Mucosa of gallbladder (tissue), 1 donor: ENCODE measurements at regions not wholly inside any gene's neighbourhood (a gene's known extent, or its start where the extent isn't known, plus 50 kb on each side); places are given as distances from the start of the nearest gene placed in this dataset.
A peak's percentile ranks its signal among the peaks of the same experiment; 100 is the strongest.

Experiments
- DNase-seq: peaks from one replicate; pipeline ENCODE4 v3.0.0-alpha.2; 2020; ENCODE audit warnings: low spot score
- donor health status: DM: no; HTN: no; CAD: no.

DNA sequence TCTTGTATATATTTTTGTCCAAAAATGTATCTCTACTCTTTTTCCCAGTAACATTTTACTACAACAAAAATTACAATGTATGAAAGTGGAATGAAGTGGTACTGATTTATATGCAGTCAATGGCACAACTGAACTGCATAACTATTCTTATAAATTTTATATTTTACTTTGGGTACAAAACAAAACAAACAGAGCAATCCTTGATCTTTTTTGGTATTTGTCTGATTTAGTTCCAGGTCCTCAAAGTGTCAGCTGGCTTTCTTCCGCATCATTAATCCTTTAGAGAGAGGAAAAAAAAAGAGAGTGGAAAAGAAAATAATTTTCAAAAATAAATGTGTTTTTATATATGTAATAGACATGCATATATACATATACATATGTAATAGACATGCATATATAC lies 252.4 kb upstream of the SLIT2 start:
- DNase-seq = no peak

DNA sequence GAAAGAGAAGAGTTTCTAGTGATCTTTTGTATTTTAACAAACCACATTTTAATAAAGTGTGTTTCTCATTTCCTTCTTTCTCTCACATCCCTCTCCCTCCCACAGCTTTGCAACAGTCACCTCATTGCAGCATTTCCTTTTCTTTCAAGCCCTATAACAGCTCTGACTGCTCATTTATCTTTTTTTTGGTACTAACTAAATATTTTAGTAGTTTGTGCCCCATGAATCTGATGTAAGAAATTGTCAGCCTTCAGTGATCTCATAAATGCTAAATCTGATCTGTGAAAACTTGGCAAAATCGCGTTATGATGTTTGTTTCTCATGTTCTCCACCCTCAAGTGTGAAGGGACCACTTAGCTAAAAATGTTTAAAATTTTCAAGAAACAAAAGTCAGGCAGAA lies 258.5 kb upstream of the SLIT2 start:
- no peak for DNase-seq

DNA sequence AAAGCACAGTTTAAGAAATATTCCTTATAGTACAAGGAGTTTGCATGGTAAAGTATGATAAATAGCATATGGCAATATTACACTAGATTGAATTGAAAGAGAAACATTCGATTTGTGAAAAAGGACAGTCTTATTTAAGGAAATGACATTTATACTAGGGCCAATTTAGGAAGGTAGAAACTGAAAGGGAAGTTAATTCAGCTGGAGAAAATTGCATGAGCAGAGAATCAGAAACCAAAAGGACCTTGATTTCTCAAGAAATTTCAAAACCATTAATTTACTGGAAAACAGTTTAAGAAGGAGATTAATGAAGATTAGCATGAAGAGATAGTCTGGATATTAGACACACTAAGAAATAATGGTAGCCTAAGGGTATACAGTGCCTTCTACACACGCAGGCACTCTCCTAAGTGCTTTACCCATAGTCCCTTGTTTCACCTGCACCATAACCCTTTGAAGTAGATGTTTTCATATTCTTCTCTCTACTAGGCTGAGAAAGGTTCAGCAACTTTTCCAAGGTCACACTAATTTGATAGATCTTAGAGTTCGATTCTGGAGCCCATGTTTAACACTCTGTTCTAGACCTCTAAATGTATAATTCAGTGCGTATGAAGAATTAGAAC lies 259.1 kb upstream of the SLIT2 start:
- DNase-seq = no peak

DNA sequence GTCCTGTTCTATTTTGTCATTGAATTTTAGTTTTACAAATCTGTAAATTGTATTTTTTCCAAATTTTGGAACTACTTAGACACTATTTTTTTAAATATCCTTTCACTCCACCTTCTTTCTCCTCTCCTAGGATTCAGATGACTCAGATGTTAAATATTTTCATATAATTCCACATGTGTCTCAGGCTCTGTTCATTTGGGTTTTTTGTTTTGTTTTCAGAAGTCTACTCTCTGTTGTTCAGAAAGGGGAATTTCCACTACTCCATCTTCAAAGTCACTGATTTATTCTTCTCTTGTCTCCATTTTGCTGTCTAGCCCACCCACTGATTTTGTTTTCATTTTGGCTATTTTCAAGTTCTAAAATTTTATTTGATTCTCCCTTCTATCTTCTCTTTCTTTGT lies 264.0 kb upstream of the SLIT2 start:
- DNase-seq = no peak

DNA sequence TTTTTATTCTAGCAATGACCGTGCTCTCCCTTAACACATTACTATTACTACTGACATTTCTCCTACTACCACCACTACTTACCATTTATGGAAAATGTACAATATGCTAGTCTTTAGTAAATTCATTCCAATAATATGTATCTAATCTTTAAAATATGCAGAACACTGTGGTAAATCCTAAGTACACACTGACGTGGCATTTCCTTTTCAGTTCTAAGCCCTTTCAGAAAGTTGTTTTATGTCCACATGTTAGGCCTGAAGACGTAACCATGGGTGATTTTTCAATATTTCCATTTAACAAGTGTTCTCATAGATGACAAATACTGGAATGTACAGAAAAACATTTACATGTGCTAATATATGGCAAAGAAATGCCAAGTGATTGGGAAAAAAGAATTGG lies 268.6 kb upstream of the SLIT2 start:
- DNase-seq = no peak

DNA sequence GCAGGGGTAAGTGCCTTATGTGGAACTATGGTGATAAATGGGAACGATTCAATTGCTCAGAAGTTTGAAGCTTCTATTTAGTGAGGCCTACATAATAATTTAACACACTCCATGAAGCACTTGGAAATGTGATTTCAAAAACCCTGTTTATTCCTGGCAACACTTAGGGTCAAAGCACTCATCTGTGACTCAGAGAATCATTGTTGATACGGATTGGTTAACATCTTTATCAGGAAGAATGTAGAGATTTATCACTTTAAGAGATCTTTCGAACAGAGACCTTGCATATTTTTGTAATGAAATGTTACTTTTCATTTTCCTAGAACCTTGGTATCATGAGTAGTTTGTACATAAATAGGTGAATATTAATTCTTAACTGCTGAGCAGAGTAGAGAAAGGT lies 269.1 kb upstream of the SLIT2 start:
- DNase-seq = no peak

DNA sequence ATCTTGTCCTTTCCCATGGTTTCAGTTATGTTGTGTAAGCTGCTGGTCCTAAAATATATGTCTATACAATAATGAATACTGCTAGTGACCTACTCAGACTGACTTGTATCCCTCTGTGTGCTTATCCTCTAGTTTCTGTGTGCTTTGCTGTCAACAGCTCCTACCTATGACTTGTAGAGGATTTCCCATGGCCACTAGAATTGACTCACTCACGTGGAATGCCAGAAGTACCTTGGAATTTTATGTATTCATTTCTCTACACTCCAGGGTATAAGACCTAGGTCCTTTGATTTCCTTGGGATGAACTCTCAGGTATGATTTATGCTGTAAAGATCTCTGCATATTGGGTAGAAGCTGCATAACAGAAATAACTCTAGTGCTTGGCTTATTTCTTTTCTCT lies 279.9 kb upstream of the SLIT2 start:
- no peak for DNase-seq

DNA sequence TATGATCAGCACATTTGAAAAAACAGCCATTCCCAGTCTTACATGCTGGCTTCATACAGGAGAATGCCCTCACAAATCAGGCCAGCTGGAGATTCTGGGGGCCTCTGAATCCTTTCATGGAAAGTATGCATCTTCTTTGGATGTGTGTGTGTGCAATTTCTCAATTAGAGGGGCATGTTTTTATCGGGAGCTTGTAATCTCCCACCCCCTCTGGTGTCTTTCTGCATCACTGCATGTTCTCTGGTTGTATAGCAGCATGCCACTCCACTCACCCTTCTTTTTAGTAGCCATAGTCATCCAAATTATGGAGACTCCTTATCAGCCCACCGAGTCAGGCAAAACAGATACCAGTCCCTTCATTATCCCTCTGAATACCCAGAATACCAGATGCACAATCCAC lies 282.2 kb upstream of the SLIT2 start:
- no peak for DNase-seq

DNA sequence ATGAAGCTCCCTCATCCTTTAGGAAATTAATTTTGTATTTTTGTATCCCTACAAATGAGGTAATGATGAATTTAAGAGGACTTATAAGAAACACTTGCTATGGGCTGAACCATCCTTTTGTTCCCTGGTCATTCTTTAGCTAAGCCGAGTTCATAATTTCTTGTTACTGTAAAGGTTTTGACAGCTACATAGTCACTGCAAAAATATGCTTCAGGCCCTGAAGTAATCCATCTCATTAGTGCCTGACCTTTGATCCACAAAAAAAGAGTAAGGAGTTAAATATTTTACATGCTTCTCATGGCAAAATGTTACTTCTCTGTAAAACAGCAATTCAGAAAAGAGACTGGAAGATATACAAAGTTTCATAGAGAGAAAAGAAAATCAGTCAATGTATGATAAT lies 290.6 kb upstream of the SLIT2 start:
- no peak for DNase-seq

DNA sequence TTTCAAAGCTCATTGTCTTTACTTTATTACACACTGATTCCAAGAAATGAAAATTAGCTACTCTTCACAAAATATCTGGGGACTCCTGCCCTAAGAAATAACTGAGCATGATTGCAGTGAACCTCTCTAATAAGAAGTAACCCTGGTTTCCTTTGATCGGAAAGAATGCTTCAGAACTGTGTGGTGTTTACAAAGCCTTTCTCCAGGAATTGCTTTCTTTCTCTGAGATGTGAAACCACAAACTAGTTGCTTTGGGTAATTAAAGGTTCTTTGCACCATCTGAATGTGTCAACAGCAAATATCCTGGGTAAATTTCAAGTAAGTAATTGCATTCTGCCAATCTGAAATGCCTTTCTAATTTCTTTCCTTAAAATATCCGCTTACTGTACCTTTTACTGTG lies 292.9 kb upstream of the SLIT2 start:
- DNase-seq = no peak

DNA sequence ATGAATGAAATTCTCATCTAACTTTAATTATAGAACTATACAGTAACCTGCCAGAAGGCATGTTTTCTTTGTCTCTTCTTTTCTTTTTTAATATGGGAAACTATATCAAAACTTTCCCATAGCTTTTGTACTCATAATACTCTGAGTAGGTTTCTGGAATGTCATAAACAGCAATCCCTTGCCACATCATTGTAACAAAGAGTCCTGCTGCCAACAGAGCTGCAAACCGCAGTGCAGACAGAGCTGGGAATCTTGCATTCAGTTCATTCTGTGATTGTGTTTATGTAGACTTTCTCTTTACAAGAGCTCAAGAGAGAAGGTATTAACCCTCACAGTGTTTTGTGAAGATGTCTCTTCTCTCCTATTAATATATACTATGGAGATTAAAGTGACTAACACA lies 304.4 kb upstream of the SLIT2 start:
- no peak for DNase-seq

DNA sequence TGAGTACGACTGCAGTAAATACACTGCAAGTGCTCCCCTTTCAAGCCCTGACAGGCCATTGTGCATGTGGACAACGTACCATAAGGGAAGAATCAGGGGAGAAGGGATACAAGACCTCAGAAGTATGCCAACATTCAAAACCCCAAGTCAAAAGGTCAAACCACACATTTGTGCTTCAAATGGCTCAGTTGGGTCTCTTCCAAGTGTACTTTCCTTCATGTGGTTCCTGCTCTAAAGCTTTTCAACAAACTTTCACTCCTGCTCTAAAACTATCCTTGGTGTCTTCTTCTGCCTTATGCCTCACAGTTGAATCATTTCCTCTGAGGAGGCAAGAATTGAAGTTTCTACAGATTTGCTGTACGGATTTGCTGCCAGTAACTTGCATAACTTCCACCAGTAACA lies 305.7 kb upstream of the SLIT2 start:
- DNase-seq = peak; percentile 10

DNA sequence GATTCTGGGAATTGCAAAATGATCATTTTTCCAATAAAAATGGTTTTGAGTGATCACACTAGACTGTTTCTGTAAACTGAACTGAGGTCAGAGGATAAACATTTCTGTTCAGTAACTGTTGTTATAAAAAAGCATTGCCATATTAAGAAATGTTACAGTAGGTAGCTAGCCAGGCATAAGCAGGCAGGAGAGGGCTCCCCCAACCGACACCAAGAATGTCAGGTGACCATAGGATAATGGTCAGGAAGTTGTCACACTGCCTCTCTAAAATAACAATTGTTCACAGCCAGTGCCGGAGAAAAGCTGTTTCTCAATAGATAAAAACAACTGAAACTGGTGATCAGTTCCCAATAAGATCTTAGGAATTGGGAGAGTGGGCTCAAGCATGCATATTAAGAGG lies 306.2 kb upstream of the SLIT2 start:
- no peak for DNase-seq

DNA sequence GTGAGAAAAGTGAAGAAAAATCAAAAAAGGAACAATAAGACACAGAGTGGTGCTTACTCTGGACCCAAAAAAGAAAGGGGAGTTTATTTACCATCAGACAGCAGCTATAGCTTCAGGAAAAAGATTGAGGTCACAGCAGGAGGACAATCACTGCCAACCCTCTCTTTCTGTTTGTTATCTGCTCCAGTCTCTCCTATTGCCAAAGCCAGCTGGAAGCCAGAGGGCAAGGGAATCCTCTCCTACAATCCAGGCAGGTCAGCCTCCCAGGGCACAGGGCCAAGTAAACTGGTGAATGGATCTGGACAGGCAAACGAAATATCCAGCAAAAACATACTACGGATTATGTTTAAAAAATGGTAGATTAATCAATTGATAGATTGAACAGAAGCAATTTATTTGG lies 306.9 kb upstream of the SLIT2 start:
- no peak for DNase-seq

DNA sequence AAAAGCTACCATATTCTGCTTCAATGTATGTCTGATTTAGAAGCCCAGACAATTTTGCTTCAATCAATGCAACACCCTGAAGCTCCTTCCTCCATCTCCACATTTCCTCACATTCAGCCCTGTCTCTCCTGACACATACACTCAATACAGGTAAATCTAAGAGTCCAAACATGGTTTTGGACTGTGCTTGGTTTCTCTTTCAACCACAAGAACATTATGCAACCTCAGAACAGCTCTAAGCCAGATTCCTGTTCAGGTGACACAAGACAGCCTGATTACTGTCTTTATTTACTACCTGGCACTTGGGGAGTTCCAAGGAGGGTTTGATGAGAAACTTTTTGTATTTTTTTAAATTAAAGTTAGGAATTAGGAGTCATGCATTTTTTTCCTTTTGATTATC lies 307.5 kb upstream of the SLIT2 start:
- no peak for DNase-seq

DNA sequence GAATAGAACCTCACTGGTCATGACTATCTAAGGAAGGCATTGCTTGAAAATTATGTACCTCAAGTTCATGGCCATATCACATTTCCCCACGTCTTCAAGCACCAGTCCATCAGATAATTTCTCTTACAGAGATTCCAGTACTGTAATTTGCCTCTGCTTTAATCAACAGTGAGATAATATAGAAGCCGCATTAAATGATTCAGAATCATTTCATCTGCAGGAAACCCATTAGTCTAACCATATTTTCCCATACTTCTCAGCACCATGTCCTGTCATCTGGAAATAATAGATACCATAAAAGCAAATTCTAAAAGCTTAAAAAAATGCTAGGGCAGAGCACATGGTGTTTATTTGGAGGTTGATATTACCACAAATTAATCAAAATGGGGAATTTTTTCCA lies 310.3 kb upstream of the SLIT2 start:
- no peak for DNase-seq

DNA sequence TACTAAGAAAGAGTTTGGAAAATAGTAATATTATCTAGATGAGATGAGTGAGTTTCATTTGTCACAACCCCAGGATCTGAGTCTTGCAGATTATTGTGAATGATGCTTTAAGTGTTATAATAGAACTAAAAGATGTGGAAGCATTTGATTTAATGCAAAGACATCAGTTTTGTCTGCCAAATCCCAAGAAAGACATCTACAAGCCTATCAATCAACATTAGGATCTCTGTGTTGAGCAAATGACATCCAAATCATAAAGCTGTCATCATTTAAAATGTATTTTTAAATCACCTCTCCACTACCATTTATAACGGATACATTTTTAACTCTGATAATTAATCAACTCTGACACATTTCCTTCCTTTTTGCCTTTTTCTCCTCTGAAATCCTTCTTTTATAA lies 310.8 kb upstream of the SLIT2 start:
- DNase-seq = no peak

DNA sequence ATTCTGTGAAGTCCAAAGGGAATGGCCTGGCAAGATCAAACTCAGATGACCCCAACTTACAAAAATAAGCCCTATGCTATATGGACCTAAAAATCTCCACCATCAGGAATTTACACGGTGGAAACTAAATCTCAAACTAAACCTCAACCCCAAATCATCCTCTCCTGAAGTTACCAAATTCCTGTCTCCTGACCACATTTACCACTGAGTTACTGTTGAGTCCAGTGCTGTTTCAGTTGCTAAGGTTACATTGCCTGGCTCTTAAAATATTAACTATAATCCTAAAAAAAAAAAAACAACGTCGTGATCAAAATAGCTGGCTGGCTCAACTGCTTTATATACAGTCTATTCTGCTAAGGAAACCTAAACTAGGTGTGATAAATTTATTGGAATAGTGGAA lies 315.2 kb upstream of the SLIT2 start:
- DNase-seq = no peak

DNA sequence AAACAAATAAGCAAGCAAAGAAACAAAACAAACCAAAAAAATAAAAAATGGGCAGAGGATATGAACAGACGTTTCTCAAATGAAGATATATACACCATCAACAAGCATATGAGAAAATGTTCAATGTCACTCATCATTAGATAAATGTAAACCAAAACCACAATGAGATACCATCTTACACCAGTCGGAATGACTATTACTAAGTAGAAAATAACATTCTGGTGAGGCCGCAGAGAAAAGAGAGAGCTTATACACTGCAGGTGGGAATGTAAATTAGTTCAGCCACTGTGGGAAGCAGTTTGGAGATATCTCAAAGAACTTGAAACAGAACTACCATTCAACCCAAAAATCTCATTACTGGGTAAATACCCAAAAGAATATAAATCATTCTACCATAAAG lies 321.0 kb upstream of the SLIT2 start:
- no peak for DNase-seq

DNA sequence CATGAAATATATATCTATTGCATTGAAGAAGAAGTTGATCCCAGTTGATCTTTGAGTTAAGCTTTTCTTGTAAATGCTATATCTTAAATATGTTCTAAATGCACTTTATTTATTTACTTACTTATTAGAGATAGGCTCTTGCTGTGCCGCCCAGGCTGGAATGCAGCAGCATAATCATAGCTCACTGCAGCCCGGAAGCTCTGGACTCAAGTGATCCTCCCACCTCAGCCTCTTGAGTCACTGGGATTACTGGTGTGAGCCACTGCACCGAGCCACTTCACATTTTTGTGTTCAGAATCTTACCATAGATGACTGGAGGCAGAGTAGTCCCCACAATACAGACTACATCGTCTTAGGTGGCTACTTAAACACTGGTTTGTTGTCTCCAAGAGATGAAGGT lies 324.3 kb upstream of the SLIT2 start:
- DNase-seq = no peak

DNA sequence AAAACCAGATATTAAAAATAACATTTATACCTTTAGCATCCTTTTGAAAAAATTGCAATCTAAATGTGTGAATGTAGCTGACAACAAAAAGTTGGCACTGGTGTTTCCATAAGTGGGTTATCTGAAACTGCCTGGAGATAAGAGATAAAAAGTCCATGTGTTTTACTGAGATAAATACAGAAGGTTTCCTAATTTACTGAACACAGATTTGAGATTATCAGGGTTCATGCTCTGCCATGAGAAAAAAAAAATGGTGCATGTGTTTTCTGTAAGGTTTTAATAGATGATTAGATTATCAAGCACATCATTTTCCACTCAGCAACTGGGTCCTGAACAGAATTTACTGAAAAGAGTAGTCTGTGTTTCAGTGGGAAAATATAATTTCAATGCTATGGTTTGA lies 326.2 kb upstream of the SLIT2 start:
- DNase-seq = no peak

DNA sequence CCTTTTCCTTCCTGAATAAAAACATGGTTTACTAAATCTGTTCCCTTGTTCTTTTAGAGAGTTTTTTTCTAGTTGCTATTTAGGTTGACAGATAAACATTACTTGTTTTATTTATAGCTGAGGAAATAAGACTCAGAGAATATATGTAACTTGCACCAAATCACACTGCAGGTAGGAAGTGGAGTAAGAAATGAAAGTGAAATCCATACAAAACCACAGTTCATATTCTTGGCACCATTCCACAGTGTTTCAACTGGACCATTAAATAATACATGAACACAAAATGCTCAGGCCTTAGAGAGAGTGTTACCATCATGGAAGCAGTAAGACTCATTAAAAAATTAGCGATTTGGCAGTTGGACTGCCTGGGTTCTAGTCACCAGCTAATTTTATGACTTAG lies 326.9 kb upstream of the SLIT2 start:
- DNase-seq = no peak

DNA sequence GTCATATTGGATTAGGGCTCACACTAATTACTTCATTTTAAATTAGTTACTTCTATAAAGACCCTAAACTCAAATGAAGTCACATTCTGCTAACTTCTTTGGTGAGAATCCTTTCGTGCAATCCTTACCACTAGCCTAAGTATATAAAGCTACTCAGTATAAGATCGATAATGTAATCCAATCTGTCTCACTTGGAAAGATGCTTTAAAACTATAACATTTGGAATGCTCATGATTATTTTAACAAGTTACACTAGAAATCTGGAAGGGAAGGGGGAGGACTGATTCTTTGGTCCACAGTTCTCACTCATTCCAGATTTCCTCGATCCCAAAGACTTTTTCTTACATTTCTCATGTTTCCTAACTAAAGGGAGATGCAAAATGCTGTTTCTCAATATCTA lies 336.4 kb upstream of the SLIT2 start:
- no peak for DNase-seq

DNA sequence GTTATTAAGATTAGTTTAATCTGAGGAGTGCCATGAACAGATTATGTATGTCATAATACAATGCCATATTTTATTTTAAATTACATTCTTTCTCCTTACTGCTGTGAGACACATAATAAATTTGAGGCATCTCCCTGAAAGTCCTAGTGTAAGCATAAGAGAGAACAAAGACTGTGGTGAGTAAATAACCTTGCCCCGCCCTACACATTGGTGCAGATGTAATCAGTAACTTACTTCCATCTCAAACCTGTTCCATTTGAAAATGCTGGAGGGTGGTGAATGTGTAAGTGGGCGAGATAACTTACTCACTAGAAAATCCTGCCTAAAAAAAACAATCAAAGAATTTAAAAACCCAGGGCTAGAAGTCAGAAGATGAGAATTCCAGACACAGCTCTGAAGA lies 338.1 kb upstream of the SLIT2 start:
- no peak for DNase-seq
